B cell (primary cell): ENCODE measurements at regions not wholly inside any gene's neighbourhood (a gene's known extent, or its start where the extent isn't known, plus 50 kb on each side); places are given as distances from the start of the nearest gene placed in this dataset.

Experiments
- ATAC-seq: fragments of 200-7000 bp; cut with Tn5 transposase; one replicate; pipeline ENCODE4 v1.10.0; 2021; ENCODE audit warnings: low read depth, mild to moderate bottlenecking, moderate number of reproducible peaks, moderate library complexity
- CTCF ChIA-PET: fragments of 350-600 bp; sonication (Branson Sonifier 250); formaldehyde crosslinking; loops from one replicate; lab custom pipeline; 2021; ENCODE audit warnings: antibody characterized with exemption, inconsistent platforms; lab: Charles Lee
- POLR2A ChIA-PET: fragments of 350-600 bp; sonication (Branson Sonifier 250); formaldehyde crosslinking; loops from one replicate; lab custom pipeline; 2021; ENCODE audit warnings: antibody characterized with exemption; lab: Charles Lee
- DNase-seq: peaks from one replicate; pipeline ENCODE4 v3.0.0; 2013
- H2AFZ ChIP-seq: 2 replicates; pipeline ENCODE4 v1.6.1; 2012; ENCODE audit warnings: mild to moderate bottlenecking, low read depth, low read length; ENCODE audit not compliant: insufficient read depth, poor library complexity, severe bottlenecking
- H3K27ac ChIP-seq, 2 donors: 1 replicate in 1 of 2; 2 replicates in 1 of 2; pipeline ENCODE4 v1.5.1; 2012 to 2013; ENCODE audit warnings: low read length in 2 of 2, mild to moderate bottlenecking in 2 of 2, moderate library complexity in 1 of 2
- H3K27me3 ChIP-seq, 4 experiments: fragments of 200-600 bp in 1 of 4; sonication (generic) in 1 of 4; replicated peaks in 1 of 4; 1 replicate in 2 of 4; 2 replicates in 2 of 4; pipeline versions ENCODE4 v1.6.1 to v1.7.0; 2013 to 2016; ENCODE audit warnings: low read length in 3 of 4, mild to moderate bottlenecking in 2 of 4, mixed read lengths in 1 of 4, moderate library complexity in 1 of 4; ENCODE audit not compliant: insufficient read depth in 4 of 4, control insufficient read depth in 3 of 4; ENCODE audit errors: control extremely low read depth in 1 of 4
- H3K36me3 ChIP-seq, 2 experiments: replicated peaks in 1 of 2; 1 replicate in 1 of 2; 2 replicates in 1 of 2; pipeline versions ENCODE4 v1.6.1 to v1.7.1; 2013; ENCODE audit warnings: low read length in 1 of 2; ENCODE audit not compliant: insufficient read depth in 2 of 2, control insufficient read depth in 1 of 2; ENCODE audit errors: control extremely low read depth in 1 of 2, extremely low read depth in 1 of 2
- H3K4me1 ChIP-seq, 2 donors: fragments of 200-600 bp in 1 of 2; sonication (generic) in 1 of 2; 1 replicate in 1 of 2; 2 replicates in 1 of 2; pipeline versions ENCODE4 v1.5.1 to v1.6.1; 2013 to 2017; ENCODE audit warnings: low read length in 2 of 2; ENCODE audit not compliant: control insufficient read depth in 2 of 2, insufficient read depth in 2 of 2
- H3K4me2 ChIP-seq: replicated peaks from 2 replicates; pipeline ENCODE3; 2012; ENCODE audit warnings: mild to moderate bottlenecking, low read depth, low read length; ENCODE audit not compliant: poor library complexity, severe bottlenecking
- H3K4me3 ChIP-seq, 5 experiments: fragments of 200-600 bp in 1 of 5; sonication (generic) in 1 of 5; 1 replicate in 3 of 5; 2 replicates in 2 of 5; pipeline versions ENCODE4 v1.5.1 to v1.7.0; 2011 to 2016; ENCODE audit warnings: low read length in 4 of 5, mild to moderate bottlenecking in 4 of 5, low read depth in 2 of 5, control low read depth in 1 of 5, moderate library complexity in 1 of 5; ENCODE audit not compliant: insufficient read depth in 1 of 5; ENCODE audit errors: control extremely low read depth in 1 of 5, extremely low read depth in 1 of 5
- H3K79me2 ChIP-seq: fragments of 200-600 bp; sonication (generic); one replicate; pipeline ENCODE4 v1.6.0; 2016; ENCODE audit warnings: low read length; ENCODE audit not compliant: control insufficient read depth, insufficient read depth
- H3K9ac ChIP-seq: fragments of 200-600 bp; sonication (generic); 2 replicates; pipeline ENCODE4 v1.6.1; 2017; ENCODE audit warnings: mild to moderate bottlenecking, low read length, moderate library complexity
- H3K9me3 ChIP-seq, 3 donors: one replicate each; pipeline versions ENCODE4 v1.6.1 to v1.7.1; 2013; ENCODE audit warnings: low read length in 2 of 3; ENCODE audit not compliant: control insufficient read depth in 2 of 3, insufficient read depth in 1 of 3; ENCODE audit errors: control extremely low read depth in 1 of 3
- H4K20me1 ChIP-seq: 2 replicates; pipeline ENCODE4 v1.6.0; 2012; ENCODE audit warnings: mild to moderate bottlenecking, low read length; ENCODE audit not compliant: insufficient read depth, control insufficient read depth, poor library complexity, severe bottlenecking
- H3K27ac Mint-ChIP-seq: one replicate; pipeline ENCODE4 v1.8.0; 2021; ENCODE audit warnings: mixed read lengths
- H3K27me3 Mint-ChIP-seq: one replicate; pipeline ENCODE4 v1.8.0; 2021; ENCODE audit warnings: mixed read lengths
- H3K4me1 Mint-ChIP-seq: one replicate; pipeline ENCODE4 v1.8.0; 2021; ENCODE audit warnings: mixed read lengths
- H3K4me3 Mint-ChIP-seq: one replicate; pipeline ENCODE4 v1.8.0; 2021; ENCODE audit warnings: mixed read lengths
- H3K9me3 Mint-ChIP-seq: one replicate; pipeline ENCODE4 v1.8.0; 2022; ENCODE audit warnings: mixed read lengths; ENCODE audit not compliant: insufficient read depth
- CTCF ChIP-seq: fragments of 200-600 bp; IDR thresholded peaks from one replicate; pipeline ENCODE4 v1.8.0; 2022; ENCODE audit warnings: antibody characterized with exemption, mild to moderate bottlenecking
- EZH2 ChIP-seq: IDR thresholded peaks from 2 replicates; pipeline ENCODE4 v1.6.1; 2012; ENCODE audit warnings: borderline replicate concordance, low read depth, mild to moderate bottlenecking, moderate library complexity, low read length; ENCODE audit not compliant: insufficient read depth, poor library complexity, severe bottlenecking
- WGBS: methylation state at CpG from one replicate; pipeline ENCODE4 v1.1.5; 2013; ENCODE audit warnings: missing lambda C conversion rate; ENCODE audit not compliant: insufficient coverage; 5-methylcytosine and 5-hydroxymethylcytosine counted together
- intact Hi-C: fragments of 100-400 bp; cut with micrococcal nuclease; formaldehyde crosslinking; loops from one replicate; pipeline ENCODE4 v1.10.0; 2022

DNA sequence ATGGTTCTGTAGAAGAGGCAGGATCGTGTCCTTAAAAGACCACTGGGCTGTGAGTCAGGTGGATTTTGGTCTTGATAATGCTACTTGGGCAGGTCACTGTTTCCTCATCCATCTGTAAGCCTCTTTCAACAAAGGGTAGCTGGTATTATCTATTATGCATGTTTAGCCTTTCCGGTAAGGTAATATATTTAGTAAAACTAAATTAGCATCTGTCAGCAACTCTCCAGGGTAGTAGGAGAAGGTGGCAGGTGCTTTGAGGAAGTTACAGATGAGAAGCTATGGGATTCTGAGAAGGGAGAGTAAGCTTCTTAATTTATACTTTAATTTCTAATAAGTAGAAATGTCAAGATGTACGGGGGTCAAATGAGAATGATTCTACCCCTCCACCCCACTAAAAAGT, 86.9 kb upstream of the TGM3 start:
- WGBS, result no CpG with 5 or more reads among the region's 3 CpGs
- no peak overlapping the region for H3K4me2 ChIP-seq
- no peaks in the 10 kb centered on the region for H3K79me2 ChIP-seq
- DNase-seq (no peak), ATAC-seq (no peak)
- H3K9ac ChIP-seq, result no peak overlapping the region
- H3K27ac Mint-ChIP-seq, result no peak overlapping the region
- H3K4me3 ChIP-seq, result no peak overlapping the region
- TF ChIP-seq EZH2, result no peak
- no peak for TF ChIP-seq CTCF
- H3K27ac ChIP-seq, result no peak overlapping the region
- no peak overlapping the region for H3K4me3 Mint-ChIP-seq
- ChIA-PET POLR2A (no interaction called here), CTCF (interaction anchor here (0.9 to 4.1 kb wide), 16 partner anchors 84 to 792 kb away, joined by 3 to 104 read pairs (median 10); partner anchors contain the start of gene STK35)
- H3K9me3 ChIP-seq, result no peaks in the 10 kb centered on the region
- H3K4me1 ChIP-seq, result peaks cover 4 to 16% of the 10 kb centered on the region in 2 donors
- intact Hi-C loops, result loop anchor here (5.0 kb wide), 2 partner anchors 263 to 543 kb away; partner anchors contain the start of gene SNRPB
- H3K9me3 Mint-ChIP-seq, result no peaks in the 10 kb centered on the region
- peaks cover 22% of the 10 kb centered on the region for H3K4me1 Mint-ChIP-seq
- peaks cover 0 to 5% (median 0%) of the 10 kb centered on the region in 4 experiments for H3K27me3 ChIP-seq
- H4K20me1 ChIP-seq, result no peaks in the 10 kb centered on the region
- H3K27me3 Mint-ChIP-seq, result no peaks in the 10 kb centered on the region
- no peaks in the 10 kb centered on the region for H3K36me3 ChIP-seq
- no peak overlapping the region for H2AFZ ChIP-seq

DNA sequence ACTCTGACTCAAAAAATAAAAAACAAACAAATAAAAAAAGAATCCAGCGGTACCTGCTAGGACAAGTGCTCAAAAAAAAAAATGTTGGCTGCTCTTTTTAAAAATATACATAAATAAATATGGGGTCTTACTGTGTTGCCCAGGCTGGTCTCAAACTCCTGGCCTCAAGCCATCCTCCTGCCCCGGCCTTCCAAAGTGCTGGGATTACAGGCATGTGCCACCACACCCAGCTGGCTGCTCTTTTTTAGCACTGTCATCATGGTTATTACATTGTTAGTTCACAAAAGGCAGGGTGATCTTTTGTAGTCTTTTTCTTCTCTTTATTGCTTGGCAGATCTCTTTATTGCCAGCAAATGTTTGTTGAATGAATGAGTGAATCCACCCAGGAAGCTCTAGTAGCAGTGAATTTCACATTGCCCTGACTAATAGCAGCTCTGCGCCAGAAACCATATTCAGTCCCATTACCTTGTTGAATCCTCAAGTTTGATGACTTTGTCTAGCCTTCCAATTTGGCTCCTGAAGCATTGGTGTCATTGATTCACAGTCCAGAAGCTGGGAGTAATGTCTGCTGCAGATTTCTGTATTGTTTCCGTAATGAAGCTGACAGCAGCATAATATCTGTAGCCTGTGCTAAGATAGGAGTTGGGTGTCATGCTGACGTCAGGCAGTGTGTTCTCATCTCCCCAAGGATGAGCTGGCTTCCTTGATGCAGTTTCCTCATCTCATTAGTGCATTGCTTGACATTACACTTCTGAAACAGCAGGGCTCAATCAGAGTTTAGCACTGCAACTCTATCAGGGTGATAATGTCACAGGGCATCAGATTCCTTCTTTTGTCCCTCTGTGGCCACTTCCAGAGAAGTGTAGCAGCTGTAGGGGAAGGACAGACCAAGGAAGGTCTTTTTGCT, 84.9 kb upstream of the TGM3 start:
- ATAC-seq, result no peak
- no peak overlapping the region for H2AFZ ChIP-seq
- no peaks in the 10 kb centered on the region for H3K9me3 ChIP-seq
- H3K27me3 ChIP-seq, result peaks cover 0 to 5% (median 0%) of the 10 kb centered on the region in 4 experiments
- H3K4me3 Mint-ChIP-seq, result peak overlapping the region; percentile 37
- no peak overlapping the region for H3K9ac ChIP-seq
- no peaks in the 10 kb centered on the region for H3K9me3 Mint-ChIP-seq
- ChIA-PET POLR2A (no interaction called here), CTCF (interaction anchor here (1.6 kb wide), 1 partner anchor 241 kb away, joined by 7 read pairs; no protein-coding TSS in a partner anchor)
- no peak for DNase-seq
- 76% methylated on average over 3 of the region's 5 CpGs for WGBS
- intact Hi-C loops, result no loop called here
- H3K36me3 ChIP-seq, result no peaks in the 10 kb centered on the region
- H3K27ac ChIP-seq, result no peak overlapping the region
- H3K4me1 ChIP-seq, result peaks cover 4 to 16% of the 10 kb centered on the region in 2 donors
- H3K27ac Mint-ChIP-seq, result peak overlapping the region; percentile 53
- H3K4me2 ChIP-seq, result no peak overlapping the region
- no peaks in the 10 kb centered on the region for H3K79me2 ChIP-seq
- no peaks in the 10 kb centered on the region for H3K27me3 Mint-ChIP-seq
- TF ChIP-seq CTCF, result no peak
- TF ChIP-seq EZH2, result no peak
- no peak overlapping the region for H3K4me3 ChIP-seq
- no peaks in the 10 kb centered on the region for H4K20me1 ChIP-seq
- peaks cover 24% of the 10 kb centered on the region for H3K4me1 Mint-ChIP-seq
